AG09309 (cell line): ENCODE measurements at regions not wholly inside any gene's neighbourhood (a gene's known extent, or its start where the extent isn't known, plus 50 kb on each side); places are given as distances from the start of the nearest gene placed in this dataset.

ENCODE experiments used
- DNase-seq: peaks from one replicate; pipeline ENCODE4 v3.0.0-alpha.2; 2010; ENCODE audit warnings: low read depth
- H3K4me3 ChIP-seq: 2 replicates; pipeline ENCODE4 v1.5.1; 2011; ENCODE audit warnings: mild to moderate bottlenecking, low read depth, low read length, moderate library complexity; ENCODE audit not compliant: control insufficient read depth
- CTCF ChIP-seq: IDR thresholded peaks from 2 replicates; pipeline ENCODE4 v1.5.1; 2011; ENCODE audit warnings: mild to moderate bottlenecking, low read depth, low read length, inconsistent platforms; ENCODE audit not compliant: insufficient read depth, control insufficient read depth; ENCODE audit errors: missing control alignments

GRCh38 chr10:111724121-111724520, 459.4 kb downstream of the GPAM start:
- no peak for DNase-seq
- no peak overlapping the region for H3K4me3 ChIP-seq
- no peak for TF ChIP-seq CTCF

- DNase-seq: no peak
- TF ChIP-seq CTCF: no peak
- H3K4me3 ChIP-seq: no peak overlapping the region
Observed at GRCh38 chr10:111725050-111725449, 458.5 kb downstream of the GPAM start.

GRCh38 chr10:111732166-111732785, 451.3 kb downstream of the GPAM start:
- no peak for TF ChIP-seq CTCF
- no peak overlapping the region for H3K4me3 ChIP-seq
- no peak for DNase-seq

- TF ChIP-seq CTCF: no peak
- no peak for DNase-seq
- H3K4me3 ChIP-seq: no peak overlapping the region
Observed at GRCh38 chr10:111739125-111739873, 444.3 kb downstream of the GPAM start.

- DNase-seq: no peak
Observed at GRCh38 chr10:111739874-111740139, 443.8 kb downstream of the GPAM start.

GRCh38 chr10:111745982-111746381, 437.6 kb downstream of the GPAM start:
- no peak for TF ChIP-seq CTCF
- no peak overlapping the region for H3K4me3 ChIP-seq
- DNase-seq: no peak

More at GRCh38 chr10:111739874-111740139, 443.8 kb downstream of the GPAM start:
- H3K4me3 ChIP-seq: no peak overlapping the region
- TF ChIP-seq CTCF: no peak

GRCh38 chr10:111747751-111748150, 435.8 kb downstream of the GPAM start:
- no peak overlapping the region for H3K4me3 ChIP-seq
- no peak for DNase-seq
- TF ChIP-seq CTCF: no peak
